ENCODE measurements at regions not wholly inside any gene's neighbourhood (a gene's known extent, or its start where the extent isn't known, plus 50 kb on each side); places are given as distances from the start of the nearest gene placed in this dataset.

DNA sequence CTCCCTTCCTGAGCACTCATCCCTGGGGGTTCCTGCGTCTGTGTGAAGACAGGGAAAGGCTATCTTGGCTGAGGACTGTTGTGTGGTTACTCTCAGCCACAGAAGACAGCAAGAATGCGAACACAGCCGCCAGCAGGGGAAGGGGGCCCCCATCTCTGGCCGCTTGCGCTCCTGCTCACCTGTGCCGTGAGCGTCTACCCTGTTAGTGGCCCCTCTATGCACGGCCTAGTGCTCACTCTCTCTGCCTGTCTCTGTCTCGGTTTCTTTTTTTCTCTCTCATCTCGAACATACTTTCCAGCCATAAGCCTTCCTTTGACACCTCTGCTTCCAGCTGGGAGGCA, 206.7 kb upstream of the APCDD1 start:
- TF ChIP-seq, protein P1, sequence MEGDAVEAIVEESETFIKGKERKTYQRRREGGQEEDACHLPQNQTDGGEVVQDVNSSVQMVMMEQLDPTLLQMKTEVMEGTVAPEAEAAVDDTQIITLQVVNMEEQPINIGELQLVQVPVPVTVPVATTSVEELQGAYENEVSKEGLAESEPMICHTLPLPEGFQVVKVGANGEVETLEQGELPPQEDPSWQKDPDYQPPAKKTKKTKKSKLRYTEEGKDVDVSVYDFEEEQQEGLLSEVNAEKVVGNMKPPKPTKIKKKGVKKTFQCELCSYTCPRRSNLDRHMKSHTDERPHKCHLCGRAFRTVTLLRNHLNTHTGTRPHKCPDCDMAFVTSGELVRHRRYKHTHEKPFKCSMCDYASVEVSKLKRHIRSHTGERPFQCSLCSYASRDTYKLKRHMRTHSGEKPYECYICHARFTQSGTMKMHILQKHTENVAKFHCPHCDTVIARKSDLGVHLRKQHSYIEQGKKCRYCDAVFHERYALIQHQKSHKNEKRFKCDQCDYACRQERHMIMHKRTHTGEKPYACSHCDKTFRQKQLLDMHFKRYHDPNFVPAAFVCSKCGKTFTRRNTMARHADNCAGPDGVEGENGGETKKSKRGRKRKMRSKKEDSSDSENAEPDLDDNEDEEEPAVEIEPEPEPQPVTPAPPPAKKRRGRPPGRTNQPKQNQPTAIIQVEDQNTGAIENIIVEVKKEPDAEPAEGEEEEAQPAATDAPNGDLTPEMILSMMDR (IDR thresholded peaks at IDR 0.05; ENCODE audit: low read length): no peak
- TF ChIP-seq EZH2phosphoT487 (IDR thresholded peaks at IDR 0.05; ENCODE audit: low read length) (no peak), EZH2 (optimal IDR thresholded peaks at IDR 0.05; ENCODE audit: low read depth, low read length) (no peak)

Measured in MM.1S (cell line).